Parathyroid adenoma (tissue), 2 donors: ENCODE measurements at regions not wholly inside any gene's neighbourhood (a gene's known extent, or its start where the extent isn't known, plus 50 kb on each side); places are given as distances from the start of the nearest gene placed in this dataset.

Experiments
- H2AFZ ChIP-seq: fragments of 300-600 bp; sonication (generic); one replicate; pipeline ENCODE4 v1.7.0; 2017; ENCODE audit warnings: antibody characterized with exemption, mild to moderate bottlenecking
- H3K27ac ChIP-seq: fragments of 300-600 bp; sonication (generic); one replicate; pipeline ENCODE4 v1.7.0; 2017
- H3K27me3 ChIP-seq: fragments of 300-600 bp; sonication (generic); one replicate; pipeline ENCODE4 v1.7.0; 2017; ENCODE audit warnings: low read length; ENCODE audit not compliant: control insufficient read depth, insufficient read depth
- H3K36me3 ChIP-seq: fragments of 300-600 bp; sonication (generic); one replicate; pipeline ENCODE4 v1.7.0; 2017; ENCODE audit warnings: low read length; ENCODE audit not compliant: control insufficient read depth, insufficient read depth
- H3K4me1 ChIP-seq: fragments of 300-600 bp; sonication (generic); one replicate; pipeline ENCODE4 v1.7.0; 2017; ENCODE audit warnings: control low read depth
- H3K4me2 ChIP-seq: fragments of 300-600 bp; sonication (generic); one replicate; pipeline ENCODE4 v1.7.0; 2017; ENCODE audit warnings: low read length
- H3K4me3 ChIP-seq: fragments of 300-600 bp; sonication (generic); one replicate; pipeline ENCODE4 v1.7.0; 2017; ENCODE audit warnings: low read depth, low read length
- H3K79me2 ChIP-seq: fragments of 300-600 bp; sonication (generic); one replicate; pipeline ENCODE4 v1.7.0; 2017; ENCODE audit warnings: control low read depth
- H3K9ac ChIP-seq: fragments of 300-600 bp; sonication (generic); one replicate; pipeline ENCODE4 v1.7.0; 2017; ENCODE audit warnings: mild to moderate bottlenecking
- H3K9me3 ChIP-seq: fragments of 300-600 bp; sonication (generic); one replicate; pipeline ENCODE4 v1.7.0; 2017; ENCODE audit warnings: low read length; ENCODE audit not compliant: control insufficient read depth
- CTCF ChIP-seq: fragments of 300-600 bp; sonication (generic); IDR thresholded peaks from one replicate; pipeline ENCODE4 v1.7.0; 2017; ENCODE audit warnings: antibody characterized with exemption, mild to moderate bottlenecking
- donor health status: primary hyperparathyroidism.

DNA sequence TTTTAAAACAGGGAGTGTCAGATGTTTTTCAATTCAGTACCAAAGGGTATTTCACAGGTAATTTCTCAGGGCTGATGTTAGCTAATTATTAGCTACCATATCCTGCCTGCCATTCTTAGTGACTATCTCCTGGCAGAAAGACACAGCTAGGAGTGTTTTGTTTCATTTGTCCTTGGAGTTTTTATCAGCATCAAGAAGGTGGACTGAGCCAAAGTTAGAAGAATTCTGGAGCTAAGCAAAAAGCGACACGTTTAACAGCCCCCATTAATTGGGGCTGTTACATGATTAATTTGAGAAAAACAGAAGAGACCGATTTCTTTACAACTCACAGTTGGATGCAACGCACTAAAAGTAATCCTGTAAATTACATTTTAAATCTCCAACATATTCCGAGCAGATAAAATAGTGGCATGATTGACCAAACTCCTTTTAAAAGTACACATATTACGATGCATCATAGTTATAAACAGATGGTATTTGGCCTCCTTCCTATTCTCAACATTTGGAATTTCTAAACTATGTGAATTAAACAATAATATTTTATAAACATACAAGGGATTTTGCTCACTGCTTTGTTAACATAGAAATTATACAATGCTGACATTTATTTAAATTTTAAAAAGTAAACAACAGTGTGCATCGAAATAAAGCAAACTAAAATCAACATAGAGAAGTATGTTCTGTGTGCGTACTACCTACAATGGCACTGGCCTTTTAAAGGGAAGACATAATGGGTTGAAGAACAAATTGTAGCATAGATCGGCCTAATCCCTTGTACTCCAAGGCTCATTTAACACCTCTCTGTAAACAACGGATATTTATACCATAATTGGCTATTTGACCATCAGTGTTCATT lies 585.1 kb downstream of the ZEB2 start:
- Histone ChIP-seq H3K9ac (no peak overlapping the region), H3K4me1 (no peaks in the 10 kb centered on the region), H3K4me3 (no peak overlapping the region), H3K27ac (no peak overlapping the region), H3K36me3 (no peaks in the 10 kb centered on the region), H3K79me2 (no peaks in the 10 kb centered on the region), H2AFZ (no peak overlapping the region), H3K27me3 (no peaks in the 10 kb centered on the region), H3K9me3 (no peaks in the 10 kb centered on the region), H3K4me2 (no peak overlapping the region)
- TF ChIP-seq CTCF: no peak

DNA sequence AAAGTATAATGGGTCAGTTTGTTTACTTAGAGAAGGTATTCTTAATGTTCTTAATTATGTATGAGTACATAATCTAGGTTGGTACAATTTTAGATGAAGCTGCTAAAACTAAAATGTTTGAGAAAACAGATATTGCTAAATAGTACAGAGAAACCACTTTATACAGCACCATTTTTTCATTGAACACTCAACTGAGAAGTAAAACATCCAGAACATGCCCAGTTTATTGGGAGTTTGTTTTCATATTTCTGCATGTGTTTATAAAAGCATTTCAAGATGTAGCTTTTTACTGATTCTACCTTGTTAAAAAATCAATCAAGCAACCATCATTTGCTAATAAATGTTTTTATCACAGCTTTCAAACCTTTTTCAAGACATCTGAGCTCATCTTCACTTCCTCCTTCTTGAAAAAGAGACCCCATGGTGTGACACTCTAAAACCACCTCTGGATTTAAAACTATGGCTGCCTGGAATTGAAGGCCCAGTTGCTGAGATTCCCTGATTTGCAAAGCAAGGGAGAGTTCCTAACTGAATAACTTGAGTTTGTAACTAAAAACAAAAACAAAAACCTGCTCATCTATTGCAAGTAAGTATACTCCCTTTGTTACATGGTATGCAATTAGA lies 585.9 kb downstream of the ZEB2 start:
- Histone ChIP-seq H3K9ac (no peak overlapping the region), H3K27me3 (no peaks in the 10 kb centered on the region), H3K36me3 (no peaks in the 10 kb centered on the region), H3K9me3 (no peaks in the 10 kb centered on the region), H3K4me2 (no peak overlapping the region), H3K27ac (no peak overlapping the region), H3K79me2 (no peaks in the 10 kb centered on the region), H3K4me1 (no peaks in the 10 kb centered on the region), H2AFZ (no peak overlapping the region), H3K4me3 (no peak overlapping the region)
- no peak for TF ChIP-seq CTCF

DNA sequence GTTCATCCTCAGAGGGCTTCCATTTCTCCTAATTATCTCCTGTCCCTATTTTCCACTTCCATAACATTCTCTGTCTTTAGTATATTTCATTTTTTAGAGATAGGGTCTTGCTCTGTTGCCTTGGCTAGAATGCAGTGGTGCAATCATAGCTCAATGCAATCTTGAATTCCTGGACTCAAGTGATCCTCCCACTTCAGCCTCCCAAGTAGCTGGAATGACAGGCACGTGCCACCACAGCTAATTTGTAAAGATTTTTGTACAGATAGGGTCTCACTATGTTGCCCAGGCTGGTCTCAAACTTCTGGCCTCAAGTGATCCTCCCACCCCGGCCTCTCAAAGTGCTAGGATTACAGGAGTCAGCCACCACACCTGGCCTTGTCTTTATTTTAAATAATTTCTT lies 589.0 kb downstream of the ZEB2 start:
- no peaks in the 10 kb centered on the region for H3K79me2 ChIP-seq
- H3K36me3 ChIP-seq: no peaks in the 10 kb centered on the region
- no peak overlapping the region for H2AFZ ChIP-seq
- H3K27ac ChIP-seq: no peak overlapping the region
- H3K4me1 ChIP-seq: no peaks in the 10 kb centered on the region
- H3K27me3 ChIP-seq: no peaks in the 10 kb centered on the region
- no peak overlapping the region for H3K4me2 ChIP-seq
- H3K4me3 ChIP-seq: no peak overlapping the region
- TF ChIP-seq CTCF: no peak
- H3K9me3 ChIP-seq: no peaks in the 10 kb centered on the region
- no peak overlapping the region for H3K9ac ChIP-seq

GRCh38 chr2:143928613-143929012 lies 591.3 kb downstream of the ZEB2 start:
- Histone ChIP-seq H3K9me3 (no peaks in the 10 kb centered on the region), H3K27me3 (no peaks in the 10 kb centered on the region), H2AFZ (no peak overlapping the region), H3K4me1 (no peaks in the 10 kb centered on the region), H3K9ac (no peak overlapping the region), H3K4me3 (no peak overlapping the region), H3K27ac (no peak overlapping the region), H3K36me3 (no peaks in the 10 kb centered on the region), H3K4me2 (no peak overlapping the region), H3K79me2 (no peaks in the 10 kb centered on the region)
- TF ChIP-seq CTCF: no peak
